ENCODE measurements at regions not wholly inside any gene's neighbourhood (a gene's known extent, or its start where the extent isn't known, plus 50 kb on each side); places are given as distances from the start of the nearest gene placed in this dataset.

GRCh38 chr5:44714871-44715561 lies 93.7 kb upstream of the MRPS30 start:
- Mint-ChIP-seq H3K27ac (no peak overlapping the region), H3K9me3 (no peaks in the 10 kb centered on the region), H3K4me1 (ENCODE audit: unreplicated experiment) (no peaks in the 10 kb centered on the region), H3K36me3 (no peaks in the 10 kb centered on the region), H3K27me3 (no peaks in the 10 kb centered on the region), H3K4me3 (no peak overlapping the region)
- no peak for DNase-seq (ENCODE audit: extremely low spot score, unreplicated experiment)
- TF ChIP-seq, protein P1, sequence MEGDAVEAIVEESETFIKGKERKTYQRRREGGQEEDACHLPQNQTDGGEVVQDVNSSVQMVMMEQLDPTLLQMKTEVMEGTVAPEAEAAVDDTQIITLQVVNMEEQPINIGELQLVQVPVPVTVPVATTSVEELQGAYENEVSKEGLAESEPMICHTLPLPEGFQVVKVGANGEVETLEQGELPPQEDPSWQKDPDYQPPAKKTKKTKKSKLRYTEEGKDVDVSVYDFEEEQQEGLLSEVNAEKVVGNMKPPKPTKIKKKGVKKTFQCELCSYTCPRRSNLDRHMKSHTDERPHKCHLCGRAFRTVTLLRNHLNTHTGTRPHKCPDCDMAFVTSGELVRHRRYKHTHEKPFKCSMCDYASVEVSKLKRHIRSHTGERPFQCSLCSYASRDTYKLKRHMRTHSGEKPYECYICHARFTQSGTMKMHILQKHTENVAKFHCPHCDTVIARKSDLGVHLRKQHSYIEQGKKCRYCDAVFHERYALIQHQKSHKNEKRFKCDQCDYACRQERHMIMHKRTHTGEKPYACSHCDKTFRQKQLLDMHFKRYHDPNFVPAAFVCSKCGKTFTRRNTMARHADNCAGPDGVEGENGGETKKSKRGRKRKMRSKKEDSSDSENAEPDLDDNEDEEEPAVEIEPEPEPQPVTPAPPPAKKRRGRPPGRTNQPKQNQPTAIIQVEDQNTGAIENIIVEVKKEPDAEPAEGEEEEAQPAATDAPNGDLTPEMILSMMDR (conservative IDR thresholded peaks at IDR 0.05): no peak

DNA sequence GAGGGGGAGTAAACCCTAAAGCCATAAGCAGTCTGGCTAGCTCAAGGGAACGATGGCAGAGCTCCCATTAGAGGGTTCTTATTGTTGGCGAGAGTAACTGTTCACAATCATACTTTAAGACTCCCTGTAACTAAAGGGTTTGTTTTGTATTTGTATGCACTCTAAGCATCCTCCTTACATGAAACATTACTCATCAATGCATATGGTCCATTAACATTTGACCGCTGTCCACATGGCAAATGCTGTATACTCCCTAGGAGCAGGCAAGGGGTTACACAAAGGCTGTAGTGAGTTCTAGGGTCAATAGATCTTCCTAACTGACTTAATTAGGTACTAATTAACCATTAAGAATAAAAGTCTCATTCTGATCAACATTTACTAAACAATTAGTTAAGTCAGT lies 95.3 kb upstream of the MRPS30 start:
- Mint-ChIP-seq H3K27me3 (no peaks in the 10 kb centered on the region), H3K27ac (no peak overlapping the region), H3K4me3 (no peak overlapping the region), H3K4me1 (ENCODE audit: unreplicated experiment) (no peaks in the 10 kb centered on the region), H3K9me3 (no peaks in the 10 kb centered on the region), H3K36me3 (no peaks in the 10 kb centered on the region)
- TF ChIP-seq, protein P1 (conservative IDR thresholded peaks at IDR 0.05): no peak
- DNase-seq (ENCODE audit: extremely low spot score, unreplicated experiment): no peak

GRCh38 chr5:44711901-44712300 lies 96.8 kb upstream of the MRPS30 start:
- Mint-ChIP-seq H3K4me3 (no peak overlapping the region), H3K4me1 (ENCODE audit: unreplicated experiment) (no peaks in the 10 kb centered on the region), H3K27me3 (no peaks in the 10 kb centered on the region), H3K27ac (no peak overlapping the region), H3K9me3 (no peaks in the 10 kb centered on the region), H3K36me3 (no peaks in the 10 kb centered on the region)
- DNase-seq (ENCODE audit: extremely low spot score, unreplicated experiment): no peak
- TF ChIP-seq, protein P1 (conservative IDR thresholded peaks at IDR 0.05): no peak

- no peak for DNase-seq (ENCODE audit: extremely low spot score, unreplicated experiment)
- no peaks in the 10 kb centered on the region for H3K27me3 Mint-ChIP-seq
- no peak overlapping the region for H3K4me3 Mint-ChIP-seq
- TF ChIP-seq, protein P1 (conservative IDR thresholded peaks at IDR 0.05): no peak
- H3K4me1 Mint-ChIP-seq (ENCODE audit: unreplicated experiment): no peaks in the 10 kb centered on the region
- H3K9me3 Mint-ChIP-seq: no peaks in the 10 kb centered on the region
- no peak overlapping the region for H3K27ac Mint-ChIP-seq
- H3K36me3 Mint-ChIP-seq: no peaks in the 10 kb centered on the region
Observed at GRCh38 chr5:44708602-44709001, 100.1 kb upstream of the MRPS30 start.

DNA sequence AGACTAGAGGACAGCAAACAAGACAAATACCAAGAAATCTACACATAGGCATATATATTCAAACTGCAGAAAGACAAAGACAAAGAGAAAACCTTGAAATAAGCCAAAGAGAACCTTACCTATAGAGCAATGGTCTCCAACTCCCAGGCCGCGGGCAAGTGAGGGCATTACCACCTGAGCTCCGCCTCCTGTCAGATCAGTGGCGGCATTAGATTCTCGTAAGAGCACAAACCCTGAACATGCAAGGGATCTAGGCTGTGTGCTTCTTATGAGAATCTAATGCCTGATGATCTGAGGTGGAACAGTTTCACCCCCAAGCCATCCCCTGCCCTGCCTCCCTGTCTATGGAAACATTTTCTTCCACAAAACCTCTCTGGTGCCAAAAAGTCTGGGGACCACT lies 101.0 kb upstream of the MRPS30 start:
- Mint-ChIP-seq H3K4me3 (no peak overlapping the region), H3K4me1 (ENCODE audit: unreplicated experiment) (no peaks in the 10 kb centered on the region), H3K27me3 (no peaks in the 10 kb centered on the region), H3K36me3 (no peaks in the 10 kb centered on the region), H3K9me3 (no peaks in the 10 kb centered on the region), H3K27ac (no peak overlapping the region)
- TF ChIP-seq, protein P1 (conservative IDR thresholded peaks at IDR 0.05): no peak
- no peak for DNase-seq (ENCODE audit: extremely low spot score, unreplicated experiment)

All from type B pancreatic cell (in vitro differentiated cells).